NT2/D1 (cell line): ENCODE measurements at regions not wholly inside any gene's neighbourhood (a gene's known extent, or its start where the extent isn't known, plus 50 kb on each side); places are given as distances from the start of the nearest gene placed in this dataset.

Experiments
- SUZ12 ChIP-seq: IDR thresholded peaks from 2 replicates; pipeline ENCODE4 v1.6.1; 2011; ENCODE audit not compliant: insufficient read length, insufficient read depth; ENCODE audit errors: extremely low read depth
- YY1 ChIP-seq: IDR thresholded peaks from 2 replicates; pipeline ENCODE4 v1.6.1; 2011; ENCODE audit not compliant: insufficient read length, insufficient read depth
- ZNF274 ChIP-seq: IDR thresholded peaks from 2 replicates; pipeline ENCODE4 v1.6.1; 2011; ENCODE audit warnings: mild to moderate bottlenecking, low read depth, low read length

DNA sequence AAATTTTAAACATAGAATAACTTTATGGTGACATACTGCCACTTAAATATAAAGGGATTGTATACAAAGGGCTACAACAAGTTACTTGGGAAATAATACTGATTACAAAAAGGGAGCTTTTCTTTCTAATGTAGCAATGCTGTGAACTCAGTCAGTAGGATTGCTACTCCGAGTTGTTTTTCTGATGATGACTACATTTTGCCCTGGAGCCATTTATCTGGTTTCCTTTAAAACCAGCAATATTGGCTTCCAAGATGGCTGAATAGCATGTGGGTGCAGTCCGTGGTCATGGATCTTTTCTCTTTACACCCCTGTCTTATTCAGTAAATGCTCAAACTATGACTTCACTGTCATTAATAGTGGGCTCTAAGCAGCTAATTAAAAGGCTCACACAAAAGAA is 92.6 kb upstream of the NEK7 start:
- TF ChIP-seq ZNF274 (no peak), SUZ12 (no peak), YY1 (no peak)
